GM23338 (cell line): ENCODE measurements at regions not wholly inside any gene's neighbourhood (a gene's known extent, or its start where the extent isn't known, plus 50 kb on each side); places are given as distances from the start of the nearest gene placed in this dataset.

Source experiments
- ATAC-seq: fragments of 200-7000 bp; cut with Tn5 transposase; 3 replicates; pipeline ENCODE4 v1.9.1; 2020
- DNase-seq: peaks from one replicate; pipeline ENCODE4 v3.0.0-alpha.2; 2015; ENCODE audit warnings: low spot score
- H2AFZ ChIP-seq: fragments of 200-600 bp; sonication (generic); 2 replicates; pipeline ENCODE4 v1.8.0; 2016; ENCODE audit warnings: antibody characterized with exemption, mild to moderate bottlenecking, moderate library complexity
- H3F3A ChIP-seq: fragments of 200-600 bp; sonication (generic); replicated peaks from 2 replicates; pipeline ENCODE4 v1.8.0; 2017; ENCODE audit warnings: antibody characterized with exemption, mixed run types, low read depth
- H3K27ac ChIP-seq: fragments of 200-600 bp; sonication (generic); 2 replicates; pipeline ENCODE4 v1.6.1; 2016; ENCODE audit warnings: low read depth
- H3K27me3 ChIP-seq: fragments of 200-600 bp; sonication (generic); 2 replicates; pipeline ENCODE4 v1.8.0; 2016; ENCODE audit warnings: mild to moderate bottlenecking, mixed run types, moderate library complexity; ENCODE audit not compliant: insufficient read depth
- H3K36me3 ChIP-seq: fragments of 200-600 bp; sonication (generic); 2 replicates; pipeline ENCODE4 v1.8.0; 2016; ENCODE audit warnings: mild to moderate bottlenecking; ENCODE audit not compliant: insufficient read depth
- H3K4me1 ChIP-seq: fragments of 200-600 bp; sonication (generic); 2 replicates; pipeline ENCODE4 v1.8.0; 2016; ENCODE audit warnings: mild to moderate bottlenecking, moderate library complexity; ENCODE audit not compliant: insufficient read depth
- H3K4me2 ChIP-seq: fragments of 200-600 bp; sonication (generic); 2 replicates; pipeline ENCODE4 v1.7.1; 2017; ENCODE audit warnings: mixed run types
- H3K4me3 ChIP-seq: fragments of 200-600 bp; sonication (generic); 2 replicates; pipeline ENCODE4 v1.6.1; 2016; ENCODE audit warnings: mixed run types
- H3K79me2 ChIP-seq: fragments of 200-600 bp; sonication (generic); replicated peaks from 2 replicates; pipeline ENCODE4 v1.8.0; 2017; ENCODE audit warnings: mild to moderate bottlenecking; ENCODE audit not compliant: insufficient read depth
- H3K9me2 ChIP-seq: fragments of 200-600 bp; sonication (generic); 2 replicates; pipeline ENCODE4 v1.8.0; 2017; ENCODE audit not compliant: insufficient read depth
- H4K20me1 ChIP-seq: fragments of 200-600 bp; sonication (generic); replicated peaks from 2 replicates; pipeline ENCODE4 v1.8.0; 2017; ENCODE audit warnings: mild to moderate bottlenecking; ENCODE audit not compliant: insufficient read depth
- H3K27ac Mint-ChIP-seq: 2 replicates; pipeline ENCODE4 v1.8.0; 2020; ENCODE audit warnings: inconsistent platforms, mild to moderate bottlenecking, moderate library complexity, mixed read lengths
- H3K27me3 Mint-ChIP-seq: 3 replicates; pipeline ENCODE4 v1.8.0; 2022; ENCODE audit warnings: low read depth, mild to moderate bottlenecking, moderate library complexity, mixed read lengths, inconsistent platforms; ENCODE audit not compliant: insufficient read depth, poor library complexity
- H3K36me3 Mint-ChIP-seq: 3 replicates; pipeline ENCODE4 v1.8.0; 2021; ENCODE audit warnings: low read depth, mild to moderate bottlenecking, inconsistent platforms, moderate library complexity, mixed read lengths
- H3K4me1 Mint-ChIP-seq: 3 replicates; pipeline ENCODE4 v1.8.0; 2020; ENCODE audit warnings: mild to moderate bottlenecking, inconsistent platforms, mixed read lengths
- H3K4me3 Mint-ChIP-seq: 3 replicates; pipeline ENCODE4 v1.8.0; 2021; ENCODE audit warnings: moderate library complexity, mild to moderate bottlenecking, inconsistent platforms, mixed read lengths
- H3K9me3 Mint-ChIP-seq: 3 replicates; pipeline ENCODE4 v1.8.0; 2020; ENCODE audit warnings: moderate library complexity, mild to moderate bottlenecking, inconsistent platforms, mixed read lengths
- CREB1 ChIP-seq: fragments of 250-450 bp; sonication (Bioruptor Pico); IDR thresholded peaks from 2 replicates; pipeline ENCODE4 v1.5.0; 2020; ENCODE audit warnings: low read depth, mild to moderate bottlenecking, moderate library complexity
- ETS1 ChIP-seq: IDR thresholded peaks from 2 replicates; pipeline ENCODE4 v1.6.1; 2016; ENCODE audit warnings: antibody characterized with exemption
- EZH2phosphoT487 ChIP-seq: fragments of 200-600 bp; sonication (generic); IDR thresholded peaks from one replicate; pipeline ENCODE4 v1.8.1; 2018; ENCODE audit warnings: antibody characterized with exemption; ENCODE audit not compliant: unreplicated experiment
- JUNB ChIP-seq: IDR thresholded peaks from one replicate; pipeline ENCODE4 v1.6.1; 2016; ENCODE audit warnings: antibody characterized with exemption; ENCODE audit not compliant: unreplicated experiment
- NANOG ChIP-seq: IDR thresholded peaks from 2 replicates; pipeline ENCODE4 v1.6.1; 2016; ENCODE audit warnings: antibody characterized with exemption, borderline replicate concordance
- POLR2AphosphoS5 ChIP-seq: IDR thresholded peaks from 2 replicates; pipeline ENCODE4 v1.6.1; 2016; ENCODE audit warnings: antibody characterized with exemption, low read depth
- STAT1 ChIP-seq: IDR thresholded peaks from one replicate; pipeline ENCODE4 v1.6.1; 2016; ENCODE audit warnings: antibody characterized with exemption; ENCODE audit not compliant: unreplicated experiment
- TF ChIP-seq, protein P1 (sequence below): IDR thresholded peaks from one replicate; pipeline ENCODE4 v1.6.1; 2018; ENCODE audit warnings: antibody characterized with exemption; ENCODE audit not compliant: unreplicated experiment

GRCh38 chr17:6259899-6260298 is 175.0 kb downstream of the AIPL1 start (continued):
- TF ChIP-seq, protein P1, sequence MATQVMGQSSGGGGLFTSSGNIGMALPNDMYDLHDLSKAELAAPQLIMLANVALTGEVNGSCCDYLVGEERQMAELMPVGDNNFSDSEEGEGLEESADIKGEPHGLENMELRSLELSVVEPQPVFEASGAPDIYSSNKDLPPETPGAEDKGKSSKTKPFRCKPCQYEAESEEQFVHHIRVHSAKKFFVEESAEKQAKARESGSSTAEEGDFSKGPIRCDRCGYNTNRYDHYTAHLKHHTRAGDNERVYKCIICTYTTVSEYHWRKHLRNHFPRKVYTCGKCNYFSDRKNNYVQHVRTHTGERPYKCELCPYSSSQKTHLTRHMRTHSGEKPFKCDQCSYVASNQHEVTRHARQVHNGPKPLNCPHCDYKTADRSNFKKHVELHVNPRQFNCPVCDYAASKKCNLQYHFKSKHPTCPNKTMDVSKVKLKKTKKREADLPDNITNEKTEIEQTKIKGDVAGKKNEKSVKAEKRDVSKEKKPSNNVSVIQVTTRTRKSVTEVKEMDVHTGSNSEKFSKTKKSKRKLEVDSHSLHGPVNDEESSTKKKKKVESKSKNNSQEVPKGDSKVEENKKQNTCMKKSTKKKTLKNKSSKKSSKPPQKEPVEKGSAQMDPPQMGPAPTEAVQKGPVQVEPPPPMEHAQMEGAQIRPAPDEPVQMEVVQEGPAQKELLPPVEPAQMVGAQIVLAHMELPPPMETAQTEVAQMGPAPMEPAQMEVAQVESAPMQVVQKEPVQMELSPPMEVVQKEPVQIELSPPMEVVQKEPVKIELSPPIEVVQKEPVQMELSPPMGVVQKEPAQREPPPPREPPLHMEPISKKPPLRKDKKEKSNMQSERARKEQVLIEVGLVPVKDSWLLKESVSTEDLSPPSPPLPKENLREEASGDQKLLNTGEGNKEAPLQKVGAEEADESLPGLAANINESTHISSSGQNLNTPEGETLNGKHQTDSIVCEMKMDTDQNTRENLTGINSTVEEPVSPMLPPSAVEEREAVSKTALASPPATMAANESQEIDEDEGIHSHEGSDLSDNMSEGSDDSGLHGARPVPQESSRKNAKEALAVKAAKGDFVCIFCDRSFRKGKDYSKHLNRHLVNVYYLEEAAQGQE, result no peak
- TF ChIP-seq STAT1 (no peak), EZH2phosphoT487 (no peak), POLR2AphosphoS5 (no peak)

- TF ChIP-seq CREB1 (CRISPR knock-in tag) (no peak), JUNB (no peak), NANOG (no peak)
- Histone ChIP-seq H3F3A (0 out of 2 replicates have a peak, but pooled peaks cover 6% of the 10 kb centered on the region), H3K36me3 (no peaks in the 10 kb centered on the region), H3K27ac (peak overlapping the region; percentile 65), H2AFZ (peak overlapping the region; percentile 31; the same call in 1 of the 2 replicates), H3K4me2 (peak overlapping the region; percentile 58), H4K20me1 (no peaks in the 10 kb centered on the region), H3K4me1 (peaks cover 28% of the 10 kb centered on the region), H3K79me2 (no peaks in the 10 kb centered on the region), H3K27me3 (no peaks in the 10 kb centered on the region), H3K9me2 (peaks cover 9% of the 10 kb centered on the region), H3K4me3 (peak overlapping the region; percentile 16; the same call in 1 of the 2 replicates)
- Mint-ChIP-seq H3K27me3 (peaks cover 12% of the 10 kb centered on the region), H3K4me1 (peaks cover 53% of the 10 kb centered on the region), H3K4me3 (peak overlapping the region; percentile 23; the same call in 1 of the 3 replicates), H3K36me3 (no peaks in the 10 kb centered on the region), H3K9me3 (no peaks in the 10 kb centered on the region; the same call in 1 of the 3 replicates), H3K27ac (peak overlapping the region; percentile 95)
- ATAC-seq, result peak; percentile 24
- DNase-seq, result peak; percentile 64
Measured at GRCh38 chr17:6257336-6257735, 177.6 kb downstream of the AIPL1 start.

GRCh38 chr17:6255322-6255721 is 179.6 kb downstream of the AIPL1 start:
- H3K4me2 ChIP-seq, result no peak overlapping the region
- Mint-ChIP-seq H3K36me3 (no peaks in the 10 kb centered on the region), H3K27me3 (peaks cover 10% of the 10 kb centered on the region), H3K4me3 (no peak overlapping the region), H3K27ac (no peak overlapping the region), H3K9me3 (no peaks in the 10 kb centered on the region; the same call in 1 of the 3 replicates), H3K4me1 (peaks cover 38% of the 10 kb centered on the region)
- H3K27me3 ChIP-seq, result no peaks in the 10 kb centered on the region
- H3F3A ChIP-seq, result 0 out of 2 replicates have a peak, but pooled peaks cover 6% of the 10 kb centered on the region
- DNase-seq (no peak), ATAC-seq (no peak)
- peaks cover 9% of the 10 kb centered on the region for H3K9me2 ChIP-seq
- peaks cover 19% of the 10 kb centered on the region for H3K4me1 ChIP-seq
- H3K36me3 ChIP-seq, result no peaks in the 10 kb centered on the region
- no peaks in the 10 kb centered on the region for H3K79me2 ChIP-seq
- no peak overlapping the region for H3K4me3 ChIP-seq
- H3K27ac ChIP-seq, result no peak overlapping the region
- H2AFZ ChIP-seq, result peak overlapping the region; percentile 84; the same call in 1 of the 2 replicates
- H4K20me1 ChIP-seq, result no peaks in the 10 kb centered on the region
- TF ChIP-seq ETS1 (no peak), STAT1 (no peak), JUNB (no peak)
- TF ChIP-seq, protein P1, result no peak
